HFFc6 (cell line): ENCODE measurements at regions not wholly inside any gene's neighbourhood (a gene's known extent, or its start where the extent isn't known, plus 50 kb on each side); places are given as distances from the start of the nearest gene placed in this dataset.

Experiments used
- DNase-seq: peaks from one replicate; pipeline ENCODE4 v3.0.0-alpha.2; 2018
- H3K27ac Mint-ChIP-seq: 2 replicates; pipeline ENCODE4 v1.8.0; 2020; ENCODE audit warnings: mild to moderate bottlenecking, mixed read lengths
- H3K27me3 Mint-ChIP-seq: 2 replicates; pipeline ENCODE4 v1.8.0; 2021; ENCODE audit warnings: mild to moderate bottlenecking, moderate library complexity, mixed read lengths; ENCODE audit not compliant: insufficient read depth
- H3K36me3 Mint-ChIP-seq: 2 replicates; pipeline ENCODE4 v1.8.0; 2021; ENCODE audit warnings: low read depth, mixed read lengths
- H3K4me1 Mint-ChIP-seq: 2 replicates; pipeline ENCODE4 v1.8.0; 2020; ENCODE audit warnings: low read depth, mixed read lengths
- H3K4me3 Mint-ChIP-seq: 2 replicates; pipeline ENCODE4 v1.8.0; 2020; ENCODE audit warnings: mild to moderate bottlenecking, moderate library complexity, mixed read lengths
- H3K9me3 Mint-ChIP-seq: 2 replicates; pipeline ENCODE4 v1.8.0; 2020; ENCODE audit warnings: mild to moderate bottlenecking, mixed read lengths
- CTCF ChIP-seq: fragments of 200-600 bp; sonication (generic); IDR thresholded peaks from 2 replicates; pipeline ENCODE4 v1.5.0; 2021; ENCODE audit warnings: antibody characterized with exemption, mild to moderate bottlenecking

- TF ChIP-seq CTCF: no peak
- DNase-seq: no peak
- Mint-ChIP-seq H3K4me3 (no peak overlapping the region), H3K4me1 (peaks cover 56% of the 10 kb centered on the region), H3K27me3 (peaks cover 2% of the 10 kb centered on the region), H3K36me3 (no peaks in the 10 kb centered on the region), H3K9me3 (no peaks in the 10 kb centered on the region), H3K27ac (no peak overlapping the region)
Measured at GRCh38 chr5:54721951-54722654, 204.5 kb downstream of the SNX18 start.

GRCh38 chr5:54721116-54721515 lies 203.6 kb downstream of the SNX18 start:
- no peaks in the 10 kb centered on the region for H3K9me3 Mint-ChIP-seq
- H3K27ac Mint-ChIP-seq: no peak overlapping the region
- peaks cover 2% of the 10 kb centered on the region for H3K27me3 Mint-ChIP-seq
- DNase-seq: no peak
- H3K4me3 Mint-ChIP-seq: no peak overlapping the region
- H3K4me1 Mint-ChIP-seq: peaks cover 51% of the 10 kb centered on the region
- TF ChIP-seq CTCF: no peak
- no peaks in the 10 kb centered on the region for H3K36me3 Mint-ChIP-seq

- no peaks in the 10 kb centered on the region for H3K36me3 Mint-ChIP-seq
- peak overlapping the region; percentile 85 for H3K27ac Mint-ChIP-seq
- H3K4me1 Mint-ChIP-seq: peaks cover 43% of the 10 kb centered on the region
- H3K27me3 Mint-ChIP-seq: peaks cover 2% of the 10 kb centered on the region; the same call in 1 of the 2 replicates
- no peaks in the 10 kb centered on the region for H3K9me3 Mint-ChIP-seq
- no peak overlapping the region for H3K4me3 Mint-ChIP-seq
- TF ChIP-seq CTCF: no peak
- DNase-seq: no peak
Measured at GRCh38 chr5:54720341-54720740, 202.8 kb downstream of the SNX18 start.

GRCh38 chr5:54719384-54720283 lies 202.1 kb downstream of the SNX18 start:
- TF ChIP-seq CTCF: no peak
- H3K27ac Mint-ChIP-seq: peak overlapping the region; percentile 85
- peaks cover 2% of the 10 kb centered on the region; the same call in 1 of the 2 replicates for H3K27me3 Mint-ChIP-seq
- peaks cover 45% of the 10 kb centered on the region for H3K4me1 Mint-ChIP-seq
- no peaks in the 10 kb centered on the region for H3K36me3 Mint-ChIP-seq
- peak; percentile 72 for DNase-seq
- H3K4me3 Mint-ChIP-seq: peak overlapping the region; percentile 33; the same call in 1 of the 2 replicates
- no peaks in the 10 kb centered on the region for H3K9me3 Mint-ChIP-seq

GRCh38 chr5:54718656-54719055 lies 201.1 kb downstream of the SNX18 start:
- Mint-ChIP-seq H3K27me3 (peaks cover 2% of the 10 kb centered on the region; the same call in 1 of the 2 replicates), H3K9me3 (no peaks in the 10 kb centered on the region), H3K4me3 (no peak overlapping the region), H3K36me3 (peaks cover 2% of the 10 kb centered on the region), H3K4me1 (peaks cover 54% of the 10 kb centered on the region), H3K27ac (no peak overlapping the region)
- TF ChIP-seq CTCF: no peak
- DNase-seq: no peak
